GM12878 (cell line): ENCODE measurements at regions not wholly inside any gene's neighbourhood (a gene's known extent, or its start where the extent isn't known, plus 50 kb on each side); places are given as distances from the start of the nearest gene placed in this dataset.

Source experiments
- ATAC-seq: fragments of 200-7000 bp; cut with Tn5 transposase; 3 replicates; pipeline ENCODE4 v1.9.1; 2020; ENCODE audit warnings: mild to moderate bottlenecking, moderate library complexity
- BruUV-seq: library from RNA; stranded (reverse); fragments of 400-500 nt; replicated peaks from 2 replicates; lab custom pipeline; 2021; lab: Mats Ljungman, UMichigan
- CTCF ChIA-PET: fragments of 300-600 bp; sonication (Branson Sonifier 250); formaldehyde crosslinking; extraction: SDS; loops from one replicate; lab custom pipeline; 2021; ENCODE audit warnings: inconsistent platforms; lab: Yijun Ruan, JAX
- POLR2A ChIA-PET: fragments of 350-600 bp; formaldehyde crosslinking; extraction: SDS; loops from one replicate; lab custom pipeline; 2021; ENCODE audit warnings: inconsistent platforms; lab: Charles Lee
- RAD21 ChIA-PET: fragments of 300-600 bp; sonication (Branson Sonifier 250); formaldehyde crosslinking; loops from one replicate; lab custom pipeline; 2023; ENCODE audit warnings: antibody characterized with exemption; ENCODE audit not compliant: unreplicated experiment; lab: Charles Lee
- SMC1A ChIA-PET: fragments of 300-600 bp; sonication (Branson Sonifier 250); formaldehyde crosslinking; loops from one replicate; lab custom pipeline; 2023; ENCODE audit not compliant: unreplicated experiment, uncharacterized antibody; lab: Charles Lee
- DNase-seq: peaks from one replicate; pipeline ENCODE4 v3.0.0-alpha.2; 2011; ENCODE audit warnings: low read depth, low spot score
- FAIRE-seq: peaks from 3 replicates; lab custom pipeline; 2011; peaks lifted over from hg19 to GRCh38; lab: Jason Lieb, UNC
- H2AFZ ChIP-seq: 2 replicates; pipeline ENCODE4 v1.6.0; 2011; ENCODE audit warnings: low read depth, low read length, control low read depth; ENCODE audit not compliant: control insufficient read depth
- H3K27ac ChIP-seq: 2 replicates; pipeline ENCODE4 v1.5.1; 2011; ENCODE audit warnings: control low read depth; ENCODE audit not compliant: control insufficient read depth, insufficient read depth
- H3K27me3 ChIP-seq, 2 experiments: replicated peaks in 1 of 2; 2 replicates each; pipeline versions ENCODE4 v1.6.0 to v1.6.1; 2011; ENCODE audit warnings: low read length in 1 of 2; ENCODE audit not compliant: control insufficient read depth in 2 of 2, insufficient read depth in 2 of 2
- H3K36me3 ChIP-seq, 2 experiments: 2 replicates each; pipeline ENCODE4 v1.5.1; 2011; ENCODE audit warnings: low read length in 1 of 2; ENCODE audit not compliant: control insufficient read depth in 2 of 2, insufficient read depth in 2 of 2
- H3K4me1 ChIP-seq: 2 replicates; pipeline ENCODE4 v1.6.1; 2011; ENCODE audit warnings: mild to moderate bottlenecking, low read length, moderate library complexity, mixed read lengths; ENCODE audit not compliant: control insufficient read depth, insufficient read depth
- H3K4me2 ChIP-seq: 2 replicates; pipeline ENCODE4 v1.6.0; 2011; ENCODE audit warnings: control low read depth; ENCODE audit not compliant: control insufficient read depth, insufficient read depth
- H3K4me3 ChIP-seq: fragments of 200-600 bp; sonication (generic); 2 replicates; pipeline ENCODE4 v1.5.1; 2016
- H3K79me2 ChIP-seq: 2 replicates; pipeline ENCODE4 v1.6.0; 2011; ENCODE audit warnings: low read length; ENCODE audit not compliant: control insufficient read depth, insufficient read depth
- H3K9ac ChIP-seq: 2 replicates; pipeline ENCODE4 v1.8.0; 2011; ENCODE audit warnings: low read length, control low read depth, mixed read lengths; ENCODE audit not compliant: control insufficient read depth, insufficient read depth
- H3K9me3 ChIP-seq: replicated peaks from 3 replicates; pipeline ENCODE4 v1.5.1; 2011; ENCODE audit warnings: mild to moderate bottlenecking, low read length; ENCODE audit not compliant: control insufficient read depth, insufficient read depth
- H4K20me1 ChIP-seq: 2 replicates; pipeline ENCODE4 v1.6.0; 2011; ENCODE audit not compliant: control insufficient read depth, insufficient read depth
- E2F4 ChIP-seq: IDR thresholded peaks from 2 replicates; pipeline ENCODE4 v1.6.1; 2012; ENCODE audit warnings: low read depth, low read length, improper control_type of control experiment
- EGR1 ChIP-seq, 2 experiments: IDR thresholded peaks; 1 replicate in 1 of 2; 2 replicates in 1 of 2; pipeline ENCODE4 v1.6.1; 2011 to 2012; ENCODE audit warnings: low read depth in 2 of 2, low read length in 2 of 2, borderline replicate concordance in 1 of 2, mild to moderate bottlenecking in 1 of 2, moderate library complexity in 1 of 2
- EP300 ChIP-seq, 2 experiments: fragments of 150-350 bp in 1 of 2; IDR thresholded peaks; 2 replicates each; pipeline ENCODE4 v1.6.1; 2011 to 2012; ENCODE audit warnings: low read depth in 2 of 2, low read length in 2 of 2, borderline replicate concordance in 1 of 2, improper control_type of control experiment in 1 of 2, inconsistent platforms in 1 of 2; ENCODE audit not compliant: control insufficient read depth in 1 of 2
- IKZF2 ChIP-seq, 2 experiments: fragments of 450-650 bp; IDR thresholded peaks; 2 replicates each; pipeline ENCODE4 v1.6.1; 2017; ENCODE audit warnings: mild to moderate bottlenecking in 2 of 2, moderate library complexity in 2 of 2
- MEF2A ChIP-seq: IDR thresholded peaks from 2 replicates; pipeline ENCODE4 v1.6.1; 2011; ENCODE audit warnings: low read depth, mild to moderate bottlenecking, low read length, moderate library complexity; ENCODE audit not compliant: insufficient read depth
- MTA3 ChIP-seq: IDR thresholded peaks from 2 replicates; pipeline ENCODE4 v1.6.1; 2012; ENCODE audit warnings: low read length, inconsistent platforms, borderline replicate concordance
- NFIC ChIP-seq: IDR thresholded peaks from 2 replicates; pipeline ENCODE4 v1.6.1; 2012; ENCODE audit warnings: low read depth, mild to moderate bottlenecking, inconsistent platforms, low read length, moderate library complexity
- POU2F2 ChIP-seq: IDR thresholded peaks from 3 replicates; pipeline ENCODE4 v1.6.1; 2011; ENCODE audit warnings: low read depth, mild to moderate bottlenecking, low read length, borderline replicate concordance
- RAD51 ChIP-seq: fragments of 450-650 bp; IDR thresholded peaks from 2 replicates; pipeline ENCODE4 v1.6.1; 2016; ENCODE audit warnings: moderate library complexity, mild to moderate bottlenecking, inconsistent platforms
- in situ Hi-C: fragments of 300-500 bp; cut with MboI; formaldehyde crosslinking; loops from 9 replicates; pipeline ENCODE4 v1.14.3; 2018; ENCODE audit warnings: mixed read lengths
- intact Hi-C: fragments of 100-400 bp; cut with micrococcal nuclease; formaldehyde crosslinking; loops from one replicate; pipeline ENCODE4 v1.14.2; 2022; ENCODE audit not compliant: unreplicated experiment
- TF ChIP-seq, protein P1 (sequence below): fragments of 450-650 bp; IDR thresholded peaks from 2 replicates; pipeline ENCODE4 v1.6.1; 2017; ENCODE audit warnings: mild to moderate bottlenecking, low read depth, inconsistent platforms; ENCODE audit not compliant: poor library complexity, severe bottlenecking
- TF ChIP-seq, protein P2 (sequence below): IDR thresholded peaks from 2 replicates; pipeline ENCODE4 v1.6.1; 2011; ENCODE audit warnings: borderline replicate concordance, low read depth, mild to moderate bottlenecking, moderate library complexity, low read length; ENCODE audit not compliant: insufficient read depth, poor library complexity, severe bottlenecking
- TF ChIP-seq, protein P3 (sequence below): fragments of 450-650 bp; IDR thresholded peaks from 2 replicates; pipeline ENCODE4 v1.6.1; 2017; ENCODE audit warnings: antibody characterized with exemption, mild to moderate bottlenecking, moderate library complexity

- TF ChIP-seq, protein P1, sequence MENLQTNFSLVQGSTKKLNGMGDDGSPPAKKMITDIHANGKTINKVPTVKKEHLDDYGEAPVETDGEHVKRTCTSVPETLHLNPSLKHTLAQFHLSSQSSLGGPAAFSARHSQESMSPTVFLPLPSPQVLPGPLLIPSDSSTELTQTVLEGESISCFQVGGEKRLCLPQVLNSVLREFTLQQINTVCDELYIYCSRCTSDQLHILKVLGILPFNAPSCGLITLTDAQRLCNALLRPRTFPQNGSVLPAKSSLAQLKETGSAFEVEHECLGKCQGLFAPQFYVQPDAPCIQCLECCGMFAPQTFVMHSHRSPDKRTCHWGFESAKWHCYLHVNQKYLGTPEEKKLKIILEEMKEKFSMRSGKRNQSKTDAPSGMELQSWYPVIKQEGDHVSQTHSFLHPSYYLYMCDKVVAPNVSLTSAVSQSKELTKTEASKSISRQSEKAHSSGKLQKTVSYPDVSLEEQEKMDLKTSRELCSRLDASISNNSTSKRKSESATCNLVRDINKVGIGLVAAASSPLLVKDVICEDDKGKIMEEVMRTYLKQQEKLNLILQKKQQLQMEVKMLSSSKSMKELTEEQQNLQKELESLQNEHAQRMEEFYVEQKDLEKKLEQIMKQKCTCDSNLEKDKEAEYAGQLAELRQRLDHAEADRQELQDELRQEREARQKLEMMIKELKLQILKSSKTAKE = no peak
- TF ChIP-seq RAD51 (no peak), EP300 (IDR thresholded peaks at IDR 0.05; ENCODE audit: borderline replicate concordance in 1 of 2, control insufficient read depth in 1 of 2, low read depth in 2 of 2, low read length in 2 of 2) (no peak), IKZF2 (IDR thresholded peaks at IDR 0.05) (no peak), MEF2A (no peak), POU2F2 (no peak)
- TF ChIP-seq, protein P2, sequence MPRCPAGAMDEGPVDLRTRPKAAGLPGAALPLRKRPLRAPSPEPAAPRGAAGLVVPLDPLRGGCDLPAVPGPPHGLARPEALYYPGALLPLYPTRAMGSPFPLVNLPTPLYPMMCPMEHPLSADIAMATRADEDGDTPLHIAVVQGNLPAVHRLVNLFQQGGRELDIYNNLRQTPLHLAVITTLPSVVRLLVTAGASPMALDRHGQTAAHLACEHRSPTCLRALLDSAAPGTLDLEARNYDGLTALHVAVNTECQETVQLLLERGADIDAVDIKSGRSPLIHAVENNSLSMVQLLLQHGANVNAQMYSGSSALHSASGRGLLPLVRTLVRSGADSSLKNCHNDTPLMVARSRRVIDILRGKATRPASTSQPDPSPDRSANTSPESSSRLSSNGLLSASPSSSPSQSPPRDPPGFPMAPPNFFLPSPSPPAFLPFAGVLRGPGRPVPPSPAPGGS = no peak
Measured at GRCh38 chr18:72339976-72340375, 204.2 kb downstream of the CBLN2 start (continued).

DNA sequence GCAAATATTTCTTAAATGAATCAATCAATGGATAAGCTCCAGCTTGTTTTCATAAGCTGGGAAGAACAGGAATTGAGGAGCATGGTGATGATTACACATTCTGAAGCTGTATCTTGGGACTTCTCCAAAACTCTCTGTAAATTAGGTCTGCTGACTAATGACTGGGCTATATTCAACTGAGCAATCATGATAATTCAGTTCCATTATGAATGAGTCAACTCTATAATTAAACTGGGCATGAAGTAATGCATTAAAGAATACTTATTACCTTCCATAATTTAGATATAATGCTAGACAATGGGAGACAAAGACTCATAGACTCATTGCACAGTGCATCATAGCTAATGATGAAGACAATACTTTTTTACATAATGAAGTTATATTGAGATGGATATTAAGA, 207.4 kb downstream of the CBLN2 start:
- ChIA-PET CTCF (interaction anchor here (1.2 to 1.6 kb wide), 2 partner anchors 11 to 63 kb away, joined by 3 read pairs; no protein-coding TSS in a partner anchor), RAD21 (interaction anchor here (0.8 to 1.8 kb wide), 4 partner anchors 11 to 207 kb away, joined by 3 to 5 read pairs (median 4); partner anchors contain the start of gene CBLN2), POLR2A (interaction anchor here (1.3 kb wide), 1 partner anchor 19 kb away, joined by 3 read pairs; no protein-coding TSS in a partner anchor), SMC1A (interaction anchor here (0.8 to 2.4 kb wide), 10 partner anchors 7 to 385 kb away, joined by 3 to 10 read pairs (median 3); no protein-coding TSS in a partner anchor)
- Histone ChIP-seq H3K27me3 (no peaks in the 10 kb centered on the region), H3K27ac (no peak overlapping the region), H3K4me3 (no peak overlapping the region), H3K36me3 (no peaks in the 10 kb centered on the region), H3K4me1 (no peaks in the 10 kb centered on the region), H3K4me2 (no peak overlapping the region), H3K9ac (no peak overlapping the region), H3K9me3 (no peaks in the 10 kb centered on the region; the same call in 2 of the 3 replicates), H2AFZ (no peak overlapping the region), H4K20me1 (no peaks in the 10 kb centered on the region), H3K79me2 (no peaks in the 10 kb centered on the region)
- DNase-seq (no peak), ATAC-seq (no peak), FAIRE-seq (no peak)
- intact Hi-C loops (no loop called here), in situ Hi-C loops (no loop called here)
- no TSS peak for BruUV-seq
- TF ChIP-seq, protein P3, sequence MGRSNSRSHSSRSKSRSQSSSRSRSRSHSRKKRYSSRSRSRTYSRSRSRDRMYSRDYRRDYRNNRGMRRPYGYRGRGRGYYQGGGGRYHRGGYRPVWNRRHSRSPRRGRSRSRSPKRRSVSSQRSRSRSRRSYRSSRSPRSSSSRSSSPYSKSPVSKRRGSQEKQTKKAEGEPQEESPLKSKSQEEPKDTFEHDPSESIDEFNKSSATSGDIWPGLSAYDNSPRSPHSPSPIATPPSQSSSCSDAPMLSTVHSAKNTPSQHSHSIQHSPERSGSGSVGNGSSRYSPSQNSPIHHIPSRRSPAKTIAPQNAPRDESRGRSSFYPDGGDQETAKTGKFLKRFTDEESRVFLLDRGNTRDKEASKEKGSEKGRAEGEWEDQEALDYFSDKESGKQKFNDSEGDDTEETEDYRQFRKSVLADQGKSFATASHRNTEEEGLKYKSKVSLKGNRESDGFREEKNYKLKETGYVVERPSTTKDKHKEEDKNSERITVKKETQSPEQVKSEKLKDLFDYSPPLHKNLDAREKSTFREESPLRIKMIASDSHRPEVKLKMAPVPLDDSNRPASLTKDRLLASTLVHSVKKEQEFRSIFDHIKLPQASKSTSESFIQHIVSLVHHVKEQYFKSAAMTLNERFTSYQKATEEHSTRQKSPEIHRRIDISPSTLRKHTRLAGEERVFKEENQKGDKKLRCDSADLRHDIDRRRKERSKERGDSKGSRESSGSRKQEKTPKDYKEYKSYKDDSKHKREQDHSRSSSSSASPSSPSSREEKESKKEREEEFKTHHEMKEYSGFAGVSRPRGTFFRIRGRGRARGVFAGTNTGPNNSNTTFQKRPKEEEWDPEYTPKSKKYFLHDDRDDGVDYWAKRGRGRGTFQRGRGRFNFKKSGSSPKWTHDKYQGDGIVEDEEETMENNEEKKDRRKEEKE = no peak
- TF ChIP-seq E2F4 (no peak), RAD51 (no peak), EGR1 (IDR thresholded peaks at IDR 0.05; ENCODE audit: borderline replicate concordance in 1 of 2, low read depth in 2 of 2, low read length in 2 of 2) (no peak), MTA3 (no peak), NFIC (no peak)
